Thyroid gland (tissue), 4 donors: ENCODE measurements at regions not wholly inside any gene's neighbourhood (a gene's known extent, or its start where the extent isn't known, plus 50 kb on each side); places are given as distances from the start of the nearest gene placed in this dataset.

Experiments
- DNase-seq, 2 donors: peaks; one replicate each; pipeline ENCODE4 v3.0.0-alpha.2; 2019
- H3K27ac ChIP-seq, 3 donors: fragments of 200-600 bp; sonication (generic); 1 replicate in 2 of 3; 2 replicates in 1 of 3; pipeline ENCODE4 v1.5.1; 2016 to 2019; ENCODE audit warnings: mild to moderate bottlenecking in 1 of 3, moderate library complexity in 1 of 3
- H3K27me3 ChIP-seq: fragments of 200-600 bp; sonication (generic); one replicate; pipeline ENCODE4 v1.5.1; 2019
- H3K36me3 ChIP-seq, 2 donors: fragments of 200-600 bp; sonication (generic); one replicate each; pipeline ENCODE4 v1.5.1; 2016 to 2019
- H3K4me1 ChIP-seq, 2 donors: fragments of 200-600 bp; sonication (generic); one replicate each; pipeline ENCODE4 v1.5.1; 2017 to 2019
- H3K4me3 ChIP-seq, 3 donors: fragments of 200-600 bp; sonication (generic); replicated peaks in 1 of 3; 1 replicate in 2 of 3; 2 replicates in 1 of 3; pipeline ENCODE4 v1.5.1; 2016; ENCODE audit warnings: mild to moderate bottlenecking in 1 of 3
- H3K9me3 ChIP-seq: fragments of 200-600 bp; sonication (generic); one replicate; pipeline ENCODE4 v1.5.1; 2017
- POLR2A ChIP-seq, 2 donors: fragments of 450-650 bp; IDR thresholded peaks; one replicate each; pipeline ENCODE4 v1.6.1; 2017; ENCODE audit warnings: antibody characterized with exemption in 2 of 2, mild to moderate bottlenecking in 2 of 2, moderate library complexity in 1 of 2
- WGBS, 2 donors: methylation state at CpG; one replicate each; pipeline ENCODE4 v1.1.5; 2017; 5-methylcytosine and 5-hydroxymethylcytosine counted together
- intact Hi-C: fragments of 100-400 bp; cut with DNase I; formaldehyde crosslinking; loops from one replicate; pipeline ENCODE4 v1.15.1; 2023
- TF ChIP-seq, protein P1 (sequence below), 6 experiments: fragments of 200-600 bp in 3 of 6; fragments of 450-650 bp in 3 of 6; sonication (generic) in 3 of 6; IDR thresholded peaks; one replicate each; pipeline ENCODE4 v1.5.1; 2016 to 2019; ENCODE audit warnings: antibody characterized with exemption in 6 of 6, mild to moderate bottlenecking in 2 of 6, inconsistent platforms in 1 of 6, moderate library complexity in 1 of 6

DNA sequence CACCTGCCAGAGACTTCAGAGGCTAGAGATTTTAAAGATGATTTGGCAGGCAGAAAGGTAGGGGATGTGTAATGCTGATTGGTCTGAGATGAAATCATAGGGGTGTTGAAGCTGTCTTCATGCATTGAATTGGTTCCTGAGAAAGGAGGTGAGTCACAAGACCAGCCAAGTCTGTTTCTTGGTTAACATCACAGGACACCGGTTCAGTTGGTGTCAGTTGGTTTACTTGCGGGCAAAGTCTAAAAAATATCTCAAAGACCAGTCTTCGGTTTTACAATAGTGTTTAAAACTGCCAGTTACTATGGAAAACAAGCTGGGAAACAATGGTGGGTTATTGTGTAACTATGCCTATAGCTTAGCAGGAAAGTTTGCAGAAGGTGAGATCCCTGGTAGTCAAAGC, 305.9 kb downstream of the BARHL2 start:
- H3K27me3 ChIP-seq: no peaks in the 10 kb centered on the region
- 76 to 94% methylated on average over 3 of the region's 3 CpGs for WGBS, 2 donors
- intact Hi-C loops: no loop called here
- H3K4me3 ChIP-seq: no peak overlapping the region
- DNase-seq: no peak
- H3K9me3 ChIP-seq: no peaks in the 10 kb centered on the region
- no peaks in the 10 kb centered on the region for H3K36me3 ChIP-seq
- no peak overlapping the region for H3K27ac ChIP-seq
- no peak for TF ChIP-seq POLR2A (IDR thresholded peaks at IDR 0.05)
- TF ChIP-seq, protein P1, sequence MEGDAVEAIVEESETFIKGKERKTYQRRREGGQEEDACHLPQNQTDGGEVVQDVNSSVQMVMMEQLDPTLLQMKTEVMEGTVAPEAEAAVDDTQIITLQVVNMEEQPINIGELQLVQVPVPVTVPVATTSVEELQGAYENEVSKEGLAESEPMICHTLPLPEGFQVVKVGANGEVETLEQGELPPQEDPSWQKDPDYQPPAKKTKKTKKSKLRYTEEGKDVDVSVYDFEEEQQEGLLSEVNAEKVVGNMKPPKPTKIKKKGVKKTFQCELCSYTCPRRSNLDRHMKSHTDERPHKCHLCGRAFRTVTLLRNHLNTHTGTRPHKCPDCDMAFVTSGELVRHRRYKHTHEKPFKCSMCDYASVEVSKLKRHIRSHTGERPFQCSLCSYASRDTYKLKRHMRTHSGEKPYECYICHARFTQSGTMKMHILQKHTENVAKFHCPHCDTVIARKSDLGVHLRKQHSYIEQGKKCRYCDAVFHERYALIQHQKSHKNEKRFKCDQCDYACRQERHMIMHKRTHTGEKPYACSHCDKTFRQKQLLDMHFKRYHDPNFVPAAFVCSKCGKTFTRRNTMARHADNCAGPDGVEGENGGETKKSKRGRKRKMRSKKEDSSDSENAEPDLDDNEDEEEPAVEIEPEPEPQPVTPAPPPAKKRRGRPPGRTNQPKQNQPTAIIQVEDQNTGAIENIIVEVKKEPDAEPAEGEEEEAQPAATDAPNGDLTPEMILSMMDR (IDR thresholded peaks at IDR 0.05): no peak
- H3K4me1 ChIP-seq: peaks cover 16 to 27% of the 10 kb centered on the region in 2 donors

DNA sequence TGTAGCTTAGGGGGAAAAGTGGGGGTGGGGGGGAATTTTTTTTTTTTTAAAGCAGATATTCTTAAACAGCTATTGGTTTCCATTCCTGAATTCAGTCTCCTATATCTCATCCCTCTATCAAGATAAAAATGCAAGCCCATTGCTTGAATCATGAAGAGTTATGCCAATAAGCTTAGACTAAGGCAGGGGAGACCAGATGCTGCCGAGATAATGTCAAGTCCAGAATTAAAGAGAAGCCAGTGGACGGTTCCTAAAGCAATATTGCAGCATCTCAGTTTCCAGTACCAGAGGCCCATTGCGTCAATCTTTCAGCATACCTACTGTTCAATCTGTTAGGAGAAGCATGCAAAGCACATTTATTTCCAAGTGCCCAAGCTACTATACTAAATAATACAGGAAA, 309.4 kb downstream of the BARHL2 start:
- intact Hi-C loops: no loop called here
- no peaks in the 10 kb centered on the region for H3K27me3 ChIP-seq
- DNase-seq: no peak
- no peak overlapping the region for H3K27ac ChIP-seq
- H3K36me3 ChIP-seq: no peaks in the 10 kb centered on the region
- no peaks in the 10 kb centered on the region for H3K9me3 ChIP-seq
- no peak overlapping the region for H3K4me3 ChIP-seq
- TF ChIP-seq, protein P1 (IDR thresholded peaks at IDR 0.05): no peak
- TF ChIP-seq POLR2A (IDR thresholded peaks at IDR 0.05): no peak
- 89 to 92% methylated on average over 3 of the region's 3 CpGs for WGBS, 2 donors
- peaks cover 8 to 16% of the 10 kb centered on the region in 2 donors for H3K4me1 ChIP-seq

DNA sequence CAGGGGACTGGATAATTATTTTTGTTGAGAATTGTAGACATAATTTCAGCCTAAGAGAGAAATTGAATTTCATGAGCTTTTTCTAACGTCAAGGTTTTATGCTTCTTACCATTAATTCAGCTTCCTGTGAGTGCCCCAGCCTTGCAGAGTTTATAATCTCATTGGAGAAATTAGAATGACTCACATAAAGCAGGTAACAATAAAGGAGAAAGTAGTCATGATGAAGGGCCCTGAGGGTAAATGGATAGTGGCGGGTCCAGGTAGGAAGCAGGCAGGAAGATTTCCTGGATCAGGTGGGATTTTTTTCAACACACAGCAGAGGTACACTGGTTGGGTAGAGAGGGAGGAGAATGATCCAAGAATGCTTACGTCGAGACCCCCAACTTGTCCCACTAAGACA, 311.4 kb downstream of the BARHL2 start:
- H3K4me1 ChIP-seq: peaks cover 0 to 12% of the 10 kb centered on the region in 2 donors
- no peaks in the 10 kb centered on the region for H3K9me3 ChIP-seq
- 85 to 94% methylated on average over 4 of the region's 4 CpGs for WGBS, 2 donors
- H3K4me3 ChIP-seq: no peak overlapping the region
- DNase-seq: no peak
- H3K27ac ChIP-seq: no peak overlapping the region
- intact Hi-C loops: no loop called here
- H3K36me3 ChIP-seq: no peaks in the 10 kb centered on the region
- no peaks in the 10 kb centered on the region for H3K27me3 ChIP-seq
- TF ChIP-seq, protein P1 (IDR thresholded peaks at IDR 0.05): no peak

DNA sequence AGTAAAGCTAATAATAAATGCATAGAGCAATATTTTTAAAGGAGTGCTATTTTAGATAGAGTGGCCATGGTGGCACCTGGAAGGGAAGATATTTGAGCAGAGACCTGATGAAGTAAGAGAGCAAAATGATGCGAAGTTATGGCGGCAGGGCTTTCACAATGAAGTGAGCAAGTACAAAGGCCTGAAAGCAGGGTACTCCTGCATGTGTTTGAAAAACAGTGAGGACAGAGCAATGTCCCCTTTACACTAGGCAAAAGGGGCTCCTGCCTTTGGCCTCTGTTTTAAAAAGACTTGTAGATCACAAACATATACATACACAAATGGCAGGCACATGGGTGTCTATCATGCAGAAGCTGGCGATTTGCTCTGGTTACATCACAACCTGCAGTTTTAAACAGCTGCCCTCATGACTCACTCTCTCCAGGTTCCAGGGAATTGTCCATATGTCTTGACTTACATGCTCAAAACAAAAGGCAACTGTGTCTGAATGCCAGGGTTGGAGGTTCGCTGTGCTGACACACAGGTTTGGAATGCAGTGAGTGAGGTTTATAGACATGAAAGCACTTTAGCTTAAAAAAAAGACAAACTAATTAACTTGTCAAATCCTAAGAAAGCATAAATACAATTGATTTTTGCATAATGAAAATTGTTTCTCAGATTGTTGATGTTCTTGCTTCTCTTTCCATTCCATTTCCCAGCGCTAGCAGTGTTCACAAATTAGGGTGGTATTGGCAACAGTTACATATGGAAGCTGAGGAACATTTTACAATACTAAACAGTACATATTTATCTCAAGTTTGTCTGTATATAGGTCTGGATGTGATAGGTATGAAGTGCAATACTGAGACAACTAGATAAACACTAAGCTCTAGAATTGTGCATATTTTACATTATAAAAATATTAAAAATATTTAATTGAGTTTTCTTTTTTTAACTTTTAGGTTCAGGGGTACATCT, 313.9 kb downstream of the BARHL2 start:
- WGBS, 2 donors: 78 to 81% methylated on average over 5 of the region's 5 CpGs
- Histone ChIP-seq H3K27me3 (no peaks in the 10 kb centered on the region), H3K9me3 (no peaks in the 10 kb centered on the region), H3K36me3 (no peaks in the 10 kb centered on the region), H3K27ac (no peak overlapping the region), H3K4me1 (peaks cover 0 to 16% of the 10 kb centered on the region in 2 donors), H3K4me3 (no peak overlapping the region)
- intact Hi-C loops: no loop called here
- no peak for TF ChIP-seq POLR2A (IDR thresholded peaks at IDR 0.05)
- TF ChIP-seq, protein P1 (IDR thresholded peaks at IDR 0.05): no peak
- DNase-seq: no peak

DNA sequence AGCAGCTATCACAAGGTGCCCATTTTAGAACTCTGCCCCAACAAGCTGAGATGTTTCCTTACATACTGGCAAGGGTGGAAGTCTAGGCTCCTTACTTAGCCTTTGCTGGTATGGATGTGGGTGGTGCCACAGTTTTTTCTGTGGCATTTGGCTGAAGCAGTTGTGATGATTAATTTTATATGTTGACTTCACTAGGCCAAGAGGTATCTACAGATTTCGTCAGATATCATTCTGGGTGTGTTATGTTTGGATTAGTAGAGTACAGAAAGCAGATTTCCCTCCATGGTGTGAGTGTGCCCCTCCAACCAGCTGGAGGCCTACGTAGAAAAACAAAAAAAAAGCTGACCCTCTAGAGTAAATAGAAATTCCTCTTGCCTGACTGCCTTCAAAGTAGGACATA, 317.0 kb downstream of the BARHL2 start:
- Histone ChIP-seq H3K27me3 (no peaks in the 10 kb centered on the region), H3K36me3 (no peaks in the 10 kb centered on the region), H3K4me1 (peaks cover 0 to 16% of the 10 kb centered on the region in 2 donors), H3K4me3 (no peak overlapping the region), H3K9me3 (no peaks in the 10 kb centered on the region), H3K27ac (no peak overlapping the region)
- WGBS, 2 donors: 46 to 51% methylated on average over 2 of the region's 2 CpGs
- intact Hi-C loops: no loop called here
- TF ChIP-seq, protein P1 (IDR thresholded peaks at IDR 0.05): no peak
- TF ChIP-seq POLR2A (IDR thresholded peaks at IDR 0.05): no peak
- no peak for DNase-seq
